ENCODE measurements at regions not wholly inside any gene's neighbourhood (a gene's known extent, or its start where the extent isn't known, plus 50 kb on each side); places are given as distances from the start of the nearest gene placed in this dataset.

- H3K4me3 ChIP-seq (ENCODE audit: low read depth in 1 of 3, low read length in 3 of 3), result no peak overlapping the region
- DNase-seq (ENCODE audit: low spot score), result no peak
- H3K9ac ChIP-seq (ENCODE audit: low read depth in 1 of 2, low read length in 2 of 2), result no peak overlapping the region
- 49% methylated on average over 5 of the region's 5 CpGs for whole genome bisulfite sequencing
- H3K9me3 ChIP-seq (ENCODE audit: control insufficient read depth in 4 of 4, low read length in 3 of 4), result peaks cover 0 to 4% (median under 1%) of the 10 kb centered on the region in 4 donors
- TF ChIP-seq EGR1 (IDR thresholded peaks at IDR 0.05; ENCODE audit: low read depth in 2 of 2) (no peak), HNF4G (IDR thresholded peaks at IDR 0.05) (no peak), FOXA1 (IDR thresholded peaks at IDR 0.05) (no peak), ZBTB33 (IDR thresholded peaks at IDR 0.05) (no peak)
- no peaks in the 10 kb centered on the region for H3K27me3 ChIP-seq (ENCODE audit: control insufficient read depth in 4 of 4, insufficient read depth in 4 of 4, low read length in 3 of 4)
- no peaks in the 10 kb centered on the region for H3K36me3 ChIP-seq (ENCODE audit: control insufficient read depth in 4 of 4, insufficient read depth in 3 of 4, low read depth in 1 of 4, low read length in 3 of 4)
- no peak overlapping the region for H3K27ac ChIP-seq (ENCODE audit: low read depth in 1 of 2, low read length in 2 of 2)
- no peaks in the 10 kb centered on the region for H3K4me1 ChIP-seq (ENCODE audit: control insufficient read depth in 4 of 4, insufficient read depth in 4 of 4, low read length in 3 of 4)
These were observed 457.0 kb upstream of the KLF4 start for GRCh38 chr9:107946364-107947141.

GRCh38 chr9:107945961-107946360, 456.4 kb upstream of the KLF4 start:
- WGBS, result 77% methylated on average over 2 of the region's 2 CpGs
- DNase-seq (ENCODE audit: low spot score), result no peak
- TF ChIP-seq TAF1 (conservative IDR thresholded peaks at IDR 0.05) (no peak), RAD21 (IDR thresholded peaks at IDR 0.05) (no peak), NR2F2 (IDR thresholded peaks at IDR 0.05) (no peak), MAX (IDR thresholded peaks at IDR 0.05) (no peak), RXRA (IDR thresholded peaks at IDR 0.05) (no peak), ZBTB33 (IDR thresholded peaks at IDR 0.05) (no peak), YY1 (IDR thresholded peaks at IDR 0.05) (no peak), GABPA (IDR thresholded peaks at IDR 0.05 in 1 of 2, conservative IDR thresholded peaks at IDR 0.05 in 1 of 2) (no peak), ATF3 (IDR thresholded peaks at IDR 0.05) (no peak), HNF4G (IDR thresholded peaks at IDR 0.05) (no peak), JUND (IDR thresholded peaks at IDR 0.05) (no peak), EGR1 (IDR thresholded peaks at IDR 0.05; ENCODE audit: low read depth in 2 of 2) (no peak)
- H3K4me1 ChIP-seq (ENCODE audit: control insufficient read depth in 4 of 4, insufficient read depth in 4 of 4, low read length in 3 of 4), result no peaks in the 10 kb centered on the region
- no peak overlapping the region for H3K27ac ChIP-seq (ENCODE audit: low read depth in 1 of 2, low read length in 2 of 2)
- H3K9ac ChIP-seq (ENCODE audit: low read depth in 1 of 2, low read length in 2 of 2), result no peak overlapping the region
- no peak overlapping the region for H3K4me3 ChIP-seq (ENCODE audit: low read depth in 1 of 3, low read length in 3 of 3)
- no peaks in the 10 kb centered on the region for H3K36me3 ChIP-seq (ENCODE audit: control insufficient read depth in 4 of 4, insufficient read depth in 3 of 4, low read depth in 1 of 4, low read length in 3 of 4)
- H3K9me3 ChIP-seq (ENCODE audit: control insufficient read depth in 4 of 4, low read length in 3 of 4), result peaks cover 0 to 4% (median 0%) of the 10 kb centered on the region in 4 donors
- no peaks in the 10 kb centered on the region for H3K27me3 ChIP-seq (ENCODE audit: control insufficient read depth in 4 of 4, insufficient read depth in 4 of 4, low read length in 3 of 4)

GRCh38 chr9:107945493-107945892, 455.9 kb upstream of the KLF4 start:
- no peaks in the 10 kb centered on the region for H3K27me3 ChIP-seq (ENCODE audit: control insufficient read depth in 4 of 4, insufficient read depth in 4 of 4, low read length in 3 of 4)
- no peak overlapping the region for H3K27ac ChIP-seq (ENCODE audit: low read depth in 1 of 2, low read length in 2 of 2)
- DNase-seq (ENCODE audit: low spot score), result no peak
- no peak for TF ChIP-seq SP1 (IDR thresholded peaks at IDR 0.05)
- no peak for TF ChIP-seq NR2F2 (IDR thresholded peaks at IDR 0.05)
- TF ChIP-seq RAD21 (IDR thresholded peaks at IDR 0.05), result no peak
- TF ChIP-seq HNF4A (conservative IDR thresholded peaks at IDR 0.05), result no peak
- TF ChIP-seq YY1 (IDR thresholded peaks at IDR 0.05), result no peak
- TF ChIP-seq CTCF (IDR thresholded peaks at IDR 0.05; ENCODE audit: low read depth, low read length, missing input control), result no peak
- no peak for TF ChIP-seq HNF4G (IDR thresholded peaks at IDR 0.05)
- no peak for TF ChIP-seq REST (IDR thresholded peaks at IDR 0.05)
- no peak for TF ChIP-seq ATF3 (IDR thresholded peaks at IDR 0.05)

More at GRCh38 chr9:107945493-107945892, 455.9 kb upstream of the KLF4 start:
- Histone ChIP-seq H3K9ac (ENCODE audit: low read depth in 1 of 2, low read length in 2 of 2) (no peak overlapping the region), H3K36me3 (ENCODE audit: control insufficient read depth in 4 of 4, insufficient read depth in 3 of 4, low read depth in 1 of 4, low read length in 3 of 4) (no peaks in the 10 kb centered on the region), H3K4me3 (ENCODE audit: low read depth in 1 of 3, low read length in 3 of 3) (no peak overlapping the region), H3K9me3 (ENCODE audit: control insufficient read depth in 4 of 4, low read length in 3 of 4) (peaks cover 0 to 4% (median 0%) of the 10 kb centered on the region in 4 donors), H3K4me1 (ENCODE audit: control insufficient read depth in 4 of 4, insufficient read depth in 4 of 4, low read length in 3 of 4) (no peaks in the 10 kb centered on the region)
- 69% methylated on average over 2 of the region's 2 CpGs for WGBS
